Endodermal cell (in vitro differentiated cells): ENCODE measurements at regions not wholly inside any gene's neighbourhood (a gene's known extent, or its start where the extent isn't known, plus 50 kb on each side); places are given as distances from the start of the nearest gene placed in this dataset.
A peak's percentile ranks its signal among the peaks of the same experiment; 100 is the strongest.
"Not testable (repeated sequence)": the region's sequence is repeated elsewhere in the genome, so short reads cannot be mapped to it uniquely, and the experiment has no call there.

Source experiments
- DNase-seq: peaks from one replicate; pipeline ENCODE4 v3.0.0-alpha.2; 2017
- H3K27ac ChIP-seq: 2 replicates; pipeline ENCODE4 v1.5.1; 2013; ENCODE audit warnings: mild to moderate bottlenecking, low read depth, low read length, moderate library complexity
- H3K27me3 ChIP-seq: 2 replicates; pipeline ENCODE4 v1.6.1; 2013; ENCODE audit warnings: mild to moderate bottlenecking, low read length, moderate library complexity; ENCODE audit not compliant: insufficient read depth, control insufficient read depth, poor library complexity, severe bottlenecking
- H3K36me3 ChIP-seq: 2 replicates; pipeline ENCODE4 v1.7.0; 2013; ENCODE audit warnings: mild to moderate bottlenecking, low read length, moderate library complexity; ENCODE audit not compliant: control insufficient read depth, insufficient read depth
- H3K4me1 ChIP-seq: one replicate; pipeline ENCODE4 v1.7.0; 2013; ENCODE audit warnings: low read length; ENCODE audit not compliant: control insufficient read depth, insufficient read depth
- H3K4me3 ChIP-seq: 2 replicates; pipeline ENCODE4 v1.5.1; 2013; ENCODE audit warnings: mild to moderate bottlenecking, low read length, moderate library complexity
- H3K9ac ChIP-seq: 2 replicates; pipeline ENCODE4 v1.6.1; 2013; ENCODE audit warnings: mild to moderate bottlenecking, low read length, moderate library complexity; ENCODE audit not compliant: poor library complexity, severe bottlenecking; ENCODE audit errors: extremely low read depth
- H3K9me3 ChIP-seq: 2 replicates; pipeline ENCODE4 v1.6.1; 2013; ENCODE audit warnings: mild to moderate bottlenecking, low read length, moderate library complexity; ENCODE audit not compliant: control insufficient read depth
- H3K27ac Mint-ChIP-seq: 2 replicates; pipeline ENCODE4 v1.8.0; 2020; ENCODE audit warnings: mixed read lengths
- H3K27me3 Mint-ChIP-seq: 2 replicates; pipeline ENCODE4 v1.8.0; 2021; ENCODE audit warnings: mild to moderate bottlenecking, mixed read lengths; ENCODE audit not compliant: insufficient read depth
- H3K36me3 Mint-ChIP-seq: 2 replicates; pipeline ENCODE4 v1.8.0; 2020; ENCODE audit warnings: low read depth, mixed read lengths
- H3K4me1 Mint-ChIP-seq: 2 replicates; pipeline ENCODE4 v1.8.0; 2020; ENCODE audit warnings: mixed read lengths
- H3K4me3 Mint-ChIP-seq: 2 replicates; pipeline ENCODE4 v1.8.0; 2020; ENCODE audit warnings: mild to moderate bottlenecking, moderate library complexity, mixed read lengths
- H3K9me3 Mint-ChIP-seq: 2 replicates; pipeline ENCODE4 v1.8.0; 2020; ENCODE audit warnings: mild to moderate bottlenecking, mixed read lengths
- WGBS, 2 experiments: methylation state at CpG; one replicate each; pipeline versions ENCODE4 v1.1.5 to v1.1.7; 2013; ENCODE audit warnings: missing lambda C conversion rate in 2 of 2, mixed read lengths in 1 of 2; ENCODE audit not compliant: insufficient coverage in 1 of 2, insufficient read length in 1 of 2; 5-methylcytosine and 5-hydroxymethylcytosine counted together
- TF ChIP-seq, protein P1 (sequence below): fragments of 200-600 bp; sonication (generic); conservative IDR thresholded peaks from 2 replicates; pipeline ENCODE4 v1.5.0; 2021; ENCODE audit warnings: antibody characterized with exemption, mild to moderate bottlenecking

DNA sequence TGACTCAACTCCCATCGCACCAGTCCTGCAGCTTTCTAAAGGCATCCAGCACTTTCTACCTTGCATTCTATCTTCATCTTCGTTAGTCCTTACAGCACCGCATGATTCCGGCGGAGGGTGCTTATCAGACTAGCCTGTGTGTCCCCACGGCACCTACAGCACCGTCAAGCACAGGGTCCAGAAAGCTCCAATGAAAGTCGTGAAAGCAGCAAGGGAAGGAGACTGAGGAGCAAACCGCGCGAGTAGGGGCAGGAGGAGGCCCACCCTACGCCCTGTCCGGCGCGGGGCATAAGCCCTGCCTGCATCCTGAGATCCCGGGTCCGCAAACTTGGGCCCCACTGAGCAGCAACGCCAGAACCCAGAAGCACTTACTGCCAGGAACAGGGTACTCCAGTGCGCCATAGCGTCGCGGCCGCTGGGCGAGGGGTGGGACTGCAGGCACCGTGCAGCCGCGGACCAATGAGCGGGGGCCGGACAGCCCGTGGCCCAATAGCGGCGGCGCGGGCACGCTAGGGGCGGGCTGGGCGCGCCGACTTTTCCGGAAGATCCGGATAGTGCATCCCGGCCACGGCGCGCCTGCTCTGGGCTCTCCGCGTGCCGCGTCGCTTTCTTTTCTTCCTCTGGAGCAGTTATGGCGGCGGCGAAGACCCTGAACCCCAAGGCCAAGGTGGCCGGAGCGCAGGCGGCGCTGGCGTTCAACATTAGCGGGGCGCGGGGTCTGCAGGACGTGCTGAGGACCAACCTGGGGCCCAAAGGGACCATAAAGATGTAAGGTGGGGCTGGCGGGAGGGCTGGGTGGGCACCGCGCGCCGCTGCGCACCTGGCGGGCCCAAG lies 122.1 kb upstream of the VKORC1L1 start:
- peaks cover 26% of the 10 kb centered on the region for H3K36me3 Mint-ChIP-seq
- no peaks in the 10 kb centered on the region for H3K27me3 Mint-ChIP-seq
- H3K27me3 ChIP-seq, result no peaks in the 10 kb centered on the region
- peak overlapping the region; percentile 97 for H3K27ac Mint-ChIP-seq
- H3K4me1 Mint-ChIP-seq, result peaks cover 3% of the 10 kb centered on the region
- H3K9me3 Mint-ChIP-seq, result no peaks in the 10 kb centered on the region
- peak overlapping the region; percentile 97 for H3K4me3 ChIP-seq
- peak overlapping the region; percentile 88 for H3K9ac ChIP-seq
- no peaks in the 10 kb centered on the region for H3K9me3 ChIP-seq
- peak; percentile 96 for DNase-seq
- H3K4me1 ChIP-seq, result no peaks in the 10 kb centered on the region
- peak overlapping the region; percentile 79 for H3K27ac ChIP-seq
- H3K36me3 ChIP-seq, result peaks cover 29% of the 10 kb centered on the region
- TF ChIP-seq, protein P1, sequence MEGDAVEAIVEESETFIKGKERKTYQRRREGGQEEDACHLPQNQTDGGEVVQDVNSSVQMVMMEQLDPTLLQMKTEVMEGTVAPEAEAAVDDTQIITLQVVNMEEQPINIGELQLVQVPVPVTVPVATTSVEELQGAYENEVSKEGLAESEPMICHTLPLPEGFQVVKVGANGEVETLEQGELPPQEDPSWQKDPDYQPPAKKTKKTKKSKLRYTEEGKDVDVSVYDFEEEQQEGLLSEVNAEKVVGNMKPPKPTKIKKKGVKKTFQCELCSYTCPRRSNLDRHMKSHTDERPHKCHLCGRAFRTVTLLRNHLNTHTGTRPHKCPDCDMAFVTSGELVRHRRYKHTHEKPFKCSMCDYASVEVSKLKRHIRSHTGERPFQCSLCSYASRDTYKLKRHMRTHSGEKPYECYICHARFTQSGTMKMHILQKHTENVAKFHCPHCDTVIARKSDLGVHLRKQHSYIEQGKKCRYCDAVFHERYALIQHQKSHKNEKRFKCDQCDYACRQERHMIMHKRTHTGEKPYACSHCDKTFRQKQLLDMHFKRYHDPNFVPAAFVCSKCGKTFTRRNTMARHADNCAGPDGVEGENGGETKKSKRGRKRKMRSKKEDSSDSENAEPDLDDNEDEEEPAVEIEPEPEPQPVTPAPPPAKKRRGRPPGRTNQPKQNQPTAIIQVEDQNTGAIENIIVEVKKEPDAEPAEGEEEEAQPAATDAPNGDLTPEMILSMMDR, result no peak
- H3K4me3 Mint-ChIP-seq, result peak overlapping the region; percentile 97
- WGBS, 2 experiments, result 0% methylated on average over 29 to 69 of the region's 69 CpGs

DNA sequence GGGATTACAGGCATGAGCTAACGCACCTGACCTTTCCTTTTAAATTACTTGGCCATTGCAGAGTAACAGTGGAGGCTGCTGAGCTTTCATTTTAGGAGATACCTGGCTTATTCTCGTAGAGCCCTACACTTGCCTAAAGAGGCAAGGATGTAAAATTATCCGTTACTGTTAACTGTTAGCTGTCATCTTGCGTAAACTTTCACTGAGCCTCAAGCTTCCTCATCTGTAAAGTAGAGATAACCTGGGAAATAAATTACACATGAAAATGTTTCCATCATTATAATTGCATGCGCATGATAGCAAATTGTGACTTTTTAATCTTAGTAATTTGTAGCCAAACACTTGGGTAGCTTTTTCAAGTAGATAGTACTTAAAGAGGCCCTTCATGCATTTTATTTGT lies 118.8 kb upstream of the VKORC1L1 start:
- peaks cover 44% of the 10 kb centered on the region for H3K36me3 Mint-ChIP-seq
- H3K27me3 Mint-ChIP-seq, H3K27ac Mint-ChIP-seq, H3K4me1 ChIP-seq, H3K27me3 ChIP-seq, H3K4me3 ChIP-seq, H3K9ac ChIP-seq, H3K9me3 ChIP-seq, DNase-seq, H3K27ac ChIP-seq, H3K4me3 Mint-ChIP-seq, H3K9me3 Mint-ChIP-seq, H3K4me1 Mint-ChIP-seq: not testable (repeated sequence)
- WGBS, 2 experiments, result 94 to 95% methylated on average over 5 of the region's 5 CpGs
- H3K36me3 ChIP-seq, result peaks cover 38% of the 10 kb centered on the region

DNA sequence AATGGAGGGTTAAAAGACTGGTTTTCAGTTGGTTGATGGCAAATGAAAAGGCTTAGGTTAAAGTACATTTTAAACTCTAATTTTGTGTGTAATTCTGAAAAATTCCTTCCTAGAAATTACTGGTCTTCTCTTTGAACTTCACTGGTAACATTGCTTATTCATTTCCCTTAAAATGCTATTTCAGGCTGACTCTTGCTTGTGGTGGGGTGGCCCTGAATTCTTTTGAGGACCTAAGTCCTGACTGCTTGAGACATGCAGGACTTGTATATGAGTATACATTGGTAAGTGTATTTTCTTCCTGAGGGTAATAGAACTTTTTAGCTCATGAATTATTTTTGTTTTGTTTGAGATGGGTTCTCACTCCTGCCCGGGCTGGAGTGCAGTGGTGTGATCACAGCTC lies 113.9 kb upstream of the VKORC1L1 start:
- not testable (repeated sequence) for H3K9ac ChIP-seq, H3K27me3 ChIP-seq, H3K4me3 Mint-ChIP-seq, H3K27me3 Mint-ChIP-seq, H3K27ac Mint-ChIP-seq, H3K9me3 Mint-ChIP-seq, H3K4me3 ChIP-seq, H3K4me1 Mint-ChIP-seq, DNase-seq, H3K27ac ChIP-seq, H3K4me1 ChIP-seq, H3K9me3 ChIP-seq
- peaks cover 32% of the 10 kb centered on the region for H3K36me3 ChIP-seq
- 100% methylated on average over 1 of the region's 1 CpG; no CpG with 5 or more reads in 1 of the 2 experiments for WGBS, 2 experiments
- H3K36me3 Mint-ChIP-seq, result peaks cover 51% of the 10 kb centered on the region

DNA sequence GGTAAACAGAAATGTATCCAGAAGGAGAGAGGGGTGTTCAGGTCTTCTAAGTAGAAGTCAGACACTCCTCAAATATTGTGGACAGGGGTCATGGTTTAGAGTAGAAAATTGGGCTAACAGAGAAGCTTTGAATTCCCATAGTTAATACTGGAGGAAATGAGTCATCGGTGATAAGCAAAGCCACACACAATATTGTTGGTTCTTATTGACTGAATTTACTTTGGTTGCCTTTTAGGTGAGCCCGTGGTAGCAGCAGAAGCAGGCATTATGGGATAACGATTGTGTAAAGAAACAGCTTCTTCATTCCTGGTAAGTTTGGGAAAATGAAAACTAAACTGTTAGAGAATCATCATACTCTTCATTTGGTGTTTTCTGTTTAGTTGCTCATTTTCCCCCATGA lies 110.2 kb upstream of the VKORC1L1 start:
- H3K4me3 Mint-ChIP-seq, DNase-seq, H3K9me3 ChIP-seq, H3K9ac ChIP-seq, H3K4me3 ChIP-seq, H3K27ac ChIP-seq, H3K27me3 Mint-ChIP-seq, H3K27me3 ChIP-seq, H3K9me3 Mint-ChIP-seq, H3K4me1 Mint-ChIP-seq, H3K4me1 ChIP-seq: not testable (repeated sequence)
- peaks cover 12% of the 10 kb centered on the region for H3K36me3 ChIP-seq
- H3K36me3 Mint-ChIP-seq, result peaks cover 34% of the 10 kb centered on the region
- WGBS, 2 experiments, result 88% methylated on average over 1 of the region's 3 CpGs; no CpG with 5 or more reads in 1 of the 2 experiments
- peak overlapping the region; percentile 10 for H3K27ac Mint-ChIP-seq

DNA sequence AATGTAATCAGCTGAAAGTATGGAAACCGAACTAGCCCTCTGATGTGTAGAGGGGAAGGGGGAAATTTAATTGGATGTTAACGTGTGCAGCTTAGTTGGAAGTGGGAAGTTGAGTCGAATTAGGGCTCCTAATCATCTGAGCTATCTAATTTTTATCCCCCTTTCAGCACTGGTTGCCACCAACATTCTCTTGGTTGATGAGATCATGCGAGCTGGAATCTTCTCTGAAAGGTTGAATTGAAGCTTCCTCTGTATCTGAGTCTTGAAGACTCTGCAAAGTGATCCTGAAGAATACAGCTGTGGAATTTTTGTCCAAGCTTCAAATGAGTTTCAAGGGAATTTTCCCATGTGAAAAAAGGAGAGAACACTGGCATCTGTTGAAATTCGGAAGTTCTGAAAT lies 109.8 kb upstream of the VKORC1L1 start:
- H3K36me3 Mint-ChIP-seq, result peaks cover 33% of the 10 kb centered on the region
- not testable (repeated sequence) for H3K4me3 Mint-ChIP-seq, H3K4me1 ChIP-seq, H3K27me3 ChIP-seq, H3K27ac ChIP-seq, H3K9ac ChIP-seq, H3K4me3 ChIP-seq, H3K27me3 Mint-ChIP-seq, DNase-seq, H3K4me1 Mint-ChIP-seq, H3K9me3 Mint-ChIP-seq, H3K9me3 ChIP-seq
- H3K36me3 ChIP-seq, result peaks cover 12% of the 10 kb centered on the region
- 94 to 100% methylated on average over 1 to 3 of the region's 5 CpGs for WGBS, 2 experiments
- peak overlapping the region; percentile 10 for H3K27ac Mint-ChIP-seq
